ENCODE measurements at regions not wholly inside any gene's neighbourhood (a gene's known extent, or its start where the extent isn't known, plus 50 kb on each side); places are given as distances from the start of the nearest gene placed in this dataset.
"Not testable (repeated sequence)": the region's sequence is repeated elsewhere in the genome, so short reads cannot be mapped to it uniquely, and the experiment has no call there.

GRCh38 chr9:97248252-97248651 is 59.2 kb upstream of the CCDC180 start:
- peaks cover 0 to 31% (median 0%) of the 10 kb centered on the region in 4 donors for H3K36me3 ChIP-seq
- H3K4me1 ChIP-seq; H3K27me3 ChIP-seq; H3K9me3 ChIP-seq; DNase-seq (ENCODE audit: extremely low spot score); intact Hi-C loops (cut with DNase I); H3K27ac ChIP-seq (replicated peaks in 1 of 4); H3K4me3 ChIP-seq: not testable (repeated sequence)
- 53% methylated on average over 2 of the region's 2 CpGs for WGBS

- 90% methylated on average over 4 of the region's 4 CpGs for WGBS
- peaks cover 8 to 13% (median 9%) of the 10 kb centered on the region in 4 donors for H3K4me1 ChIP-seq
- H3K27me3 ChIP-seq, result no peaks in the 10 kb centered on the region
- peaks cover 0 to 9% (median 0%) of the 10 kb centered on the region in 4 donors for H3K36me3 ChIP-seq
- H3K9me3 ChIP-seq, result no peaks in the 10 kb centered on the region
- DNase-seq (ENCODE audit: extremely low spot score), result no peak
- H3K4me3 ChIP-seq, result no peak overlapping the region
- TF ChIP-seq POLR2AphosphoS5 (IDR thresholded peaks at IDR 0.05), result no peak
- no peak for TF ChIP-seq CTCF (IDR thresholded peaks at IDR 0.05)
- TF ChIP-seq POLR2A (IDR thresholded peaks at IDR 0.05; ENCODE audit: low read depth), result no peak
- TF ChIP-seq EP300 (IDR thresholded peaks at IDR 0.05), result no peak
- intact Hi-C loops (cut with DNase I), result no loop called here
- H3K27ac ChIP-seq (replicated peaks in 1 of 4), result no peak overlapping the region
These were observed 63.9 kb upstream of the CCDC180 start for GRCh38 chr9:97243606-97244005.

- peaks cover 11 to 20% (median 19%) of the 10 kb centered on the region in 4 donors for H3K4me1 ChIP-seq
- H3K27ac ChIP-seq (replicated peaks in 1 of 4); H3K27me3 ChIP-seq; DNase-seq (ENCODE audit: extremely low spot score); H3K36me3 ChIP-seq; H3K4me3 ChIP-seq; intact Hi-C loops (cut with DNase I); H3K9me3 ChIP-seq: not testable (repeated sequence)
- WGBS, result 92% methylated on average over 5 of the region's 5 CpGs
These were observed 66.0 kb upstream of the CCDC180 start for GRCh38 chr9:97241430-97241829.

GRCh38 chr9:97237951-97238889 is 69.2 kb upstream of the CCDC180 start:
- peak overlapping the region; percentile 79 to 87 (median 82) for H3K27ac ChIP-seq (replicated peaks in 1 of 4)
- peak overlapping the region; percentile 65 to 72 (median 70) for H3K4me3 ChIP-seq
- peak; percentile 73 to 88 for TF ChIP-seq POLR2AphosphoS5 (IDR thresholded peaks at IDR 0.05)
- no peak for TF ChIP-seq CTCF (IDR thresholded peaks at IDR 0.05)
- WGBS, result 1% methylated on average over 46 of the region's 58 CpGs
- H3K4me1 ChIP-seq, result peaks cover 11 to 20% (median 19%) of the 10 kb centered on the region in 4 donors
- H3K36me3 ChIP-seq, result no peaks in the 10 kb centered on the region
- DNase-seq (ENCODE audit: extremely low spot score), result peak; percentile 96
- no peaks in the 10 kb centered on the region for H3K27me3 ChIP-seq
- intact Hi-C loops (cut with DNase I), result no loop called here
- no peaks in the 10 kb centered on the region for H3K9me3 ChIP-seq

- Histone ChIP-seq H3K4me1 (peaks cover 11 to 20% (median 19%) of the 10 kb centered on the region in 4 donors), H3K27me3 (no peaks in the 10 kb centered on the region), H3K27ac (replicated peaks in 1 of 4) (peak overlapping the region; percentile 79 to 87 (median 82)), H3K9me3 (no peaks in the 10 kb centered on the region), H3K36me3 (no peaks in the 10 kb centered on the region), H3K4me3 (peak overlapping the region; percentile 65 to 72 (median 70))
- WGBS, result 51% methylated on average over 23 of the region's 23 CpGs
- intact Hi-C loops (cut with DNase I), result no loop called here
- no peak for TF ChIP-seq EP300 (IDR thresholded peaks at IDR 0.05)
- TF ChIP-seq CTCF (IDR thresholded peaks at IDR 0.05), result no peak
- no peak for TF ChIP-seq POLR2AphosphoS5 (IDR thresholded peaks at IDR 0.05)
- no peak for TF ChIP-seq POLR2A (IDR thresholded peaks at IDR 0.05; ENCODE audit: low read depth)
- DNase-seq (ENCODE audit: extremely low spot score), result no peak
These were observed 70.1 kb upstream of the CCDC180 start for GRCh38 chr9:97237311-97237786.

GRCh38 chr9:97233009-97233400 is 74.5 kb upstream of the CCDC180 start:
- H3K27ac ChIP-seq (replicated peaks in 1 of 4); H3K9me3 ChIP-seq; H3K4me3 ChIP-seq; H3K4me1 ChIP-seq; H3K27me3 ChIP-seq; DNase-seq (ENCODE audit: extremely low spot score); H3K36me3 ChIP-seq; intact Hi-C loops (cut with DNase I): not testable (repeated sequence)
- WGBS, result 90% methylated on average over 2 of the region's 2 CpGs

DNA sequence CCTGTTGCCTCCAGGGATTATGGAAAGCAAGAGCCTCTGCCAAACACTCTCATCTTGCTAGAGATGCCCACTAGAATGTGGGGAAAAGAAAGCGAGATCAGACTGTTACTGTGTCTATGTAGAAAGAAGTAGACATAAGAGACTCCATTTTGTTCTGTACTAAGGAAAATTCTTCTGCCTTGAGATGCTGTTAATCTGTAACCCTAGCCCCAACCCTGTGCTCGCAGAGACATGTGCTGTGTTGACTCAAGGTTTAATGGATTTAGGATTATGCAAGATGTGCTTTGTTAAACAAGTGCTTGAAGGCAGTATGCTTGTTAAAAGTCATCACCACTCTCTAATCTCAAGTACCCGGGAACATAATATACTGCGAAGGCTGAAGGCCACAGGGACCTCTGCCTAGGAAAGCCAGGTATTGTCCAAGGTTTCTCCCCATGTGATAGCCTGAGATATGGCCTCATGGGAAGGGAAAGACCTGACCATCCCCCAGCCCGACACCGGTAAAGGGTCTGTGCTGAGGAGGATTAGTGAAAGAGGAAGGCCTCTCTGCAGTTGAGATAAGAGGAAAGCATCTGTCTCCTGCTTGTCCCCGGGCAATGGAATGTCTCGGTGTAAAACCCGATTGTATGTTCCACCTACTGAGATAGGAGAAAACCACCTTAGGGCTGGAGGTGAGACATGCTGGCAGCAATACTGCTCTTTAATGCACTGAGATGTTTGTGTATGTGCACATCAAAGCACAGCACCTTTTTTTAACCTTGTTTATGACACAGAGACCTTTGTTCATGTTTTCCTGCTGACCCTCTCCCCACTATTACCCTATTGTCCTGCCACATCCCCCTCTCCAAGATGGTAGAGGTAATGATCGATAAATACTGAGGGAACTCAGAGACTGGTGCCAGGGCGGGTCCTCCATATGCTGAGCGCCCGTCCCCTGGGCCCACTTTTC is 75.1 kb upstream of the CCDC180 start:
- H3K4me3 ChIP-seq; H3K9me3 ChIP-seq; H3K27ac ChIP-seq (replicated peaks in 1 of 4); H3K27me3 ChIP-seq; H3K36me3 ChIP-seq; DNase-seq (ENCODE audit: extremely low spot score); H3K4me1 ChIP-seq; intact Hi-C loops (cut with DNase I): not testable (repeated sequence)
- 77% methylated on average over 13 of the region's 13 CpGs for WGBS

DNA sequence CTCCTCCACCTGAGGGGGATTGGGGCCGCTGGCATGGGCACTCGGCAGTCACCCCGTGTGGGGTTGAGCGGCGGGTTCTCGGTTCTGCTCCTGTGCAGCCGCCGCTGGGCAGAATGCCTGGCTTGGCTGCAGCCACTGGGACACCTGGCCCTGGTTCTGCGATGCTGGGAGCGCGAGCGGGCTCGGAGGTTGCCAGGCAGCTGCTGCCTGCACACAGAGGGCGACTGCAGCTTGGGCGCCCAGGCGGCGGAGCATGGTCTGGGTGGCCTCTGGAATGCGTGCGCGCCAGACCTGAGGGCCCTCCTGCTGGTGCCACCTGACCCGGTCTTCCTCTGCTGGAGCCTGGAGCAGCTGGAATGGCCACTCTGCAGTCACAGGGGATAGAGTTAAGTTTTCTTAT is 85.1 kb upstream of the CCDC180 start:
- peaks cover 0 to 61% (median 22%) of the 10 kb centered on the region in 4 donors for H3K27me3 ChIP-seq
- peak overlapping the region in 1 of 4 donors; percentile 50 for H3K4me3 ChIP-seq
- intact Hi-C loops (cut with DNase I); H3K9me3 ChIP-seq; H3K36me3 ChIP-seq; H3K27ac ChIP-seq (replicated peaks in 1 of 4); DNase-seq (ENCODE audit: extremely low spot score): not testable (repeated sequence)
- H3K4me1 ChIP-seq, result peaks cover 15 to 22% (median 19%) of the 10 kb centered on the region in 4 donors
- 16% methylated on average over 6 of the region's 21 CpGs for WGBS

Data from esophagus muscularis mucosa (tissue), 4 donors.